ENCODE measurements at regions not wholly inside any gene's neighbourhood (a gene's known extent, or its start where the extent isn't known, plus 50 kb on each side); places are given as distances from the start of the nearest gene placed in this dataset.

DNA sequence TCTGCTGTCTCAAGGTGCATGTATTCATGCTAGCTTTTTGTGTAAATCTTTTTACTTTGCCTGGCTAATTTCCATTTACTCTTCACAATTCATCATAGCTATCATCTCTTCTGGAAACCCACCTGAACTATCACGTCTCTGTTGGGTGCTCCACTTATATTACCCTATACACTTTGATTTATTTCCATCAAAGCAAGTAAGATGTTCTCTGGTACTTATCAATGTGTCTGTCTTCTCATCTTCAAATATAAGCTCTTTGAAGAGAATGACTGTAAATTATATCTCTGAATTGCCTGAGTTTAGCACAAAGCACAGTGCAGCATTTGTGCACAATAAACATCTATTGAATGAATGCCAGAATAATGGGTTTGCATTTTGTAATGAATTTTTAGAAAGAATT, 1129.7 kb downstream of the LRFN5 start:
- TF ChIP-seq, protein P1, sequence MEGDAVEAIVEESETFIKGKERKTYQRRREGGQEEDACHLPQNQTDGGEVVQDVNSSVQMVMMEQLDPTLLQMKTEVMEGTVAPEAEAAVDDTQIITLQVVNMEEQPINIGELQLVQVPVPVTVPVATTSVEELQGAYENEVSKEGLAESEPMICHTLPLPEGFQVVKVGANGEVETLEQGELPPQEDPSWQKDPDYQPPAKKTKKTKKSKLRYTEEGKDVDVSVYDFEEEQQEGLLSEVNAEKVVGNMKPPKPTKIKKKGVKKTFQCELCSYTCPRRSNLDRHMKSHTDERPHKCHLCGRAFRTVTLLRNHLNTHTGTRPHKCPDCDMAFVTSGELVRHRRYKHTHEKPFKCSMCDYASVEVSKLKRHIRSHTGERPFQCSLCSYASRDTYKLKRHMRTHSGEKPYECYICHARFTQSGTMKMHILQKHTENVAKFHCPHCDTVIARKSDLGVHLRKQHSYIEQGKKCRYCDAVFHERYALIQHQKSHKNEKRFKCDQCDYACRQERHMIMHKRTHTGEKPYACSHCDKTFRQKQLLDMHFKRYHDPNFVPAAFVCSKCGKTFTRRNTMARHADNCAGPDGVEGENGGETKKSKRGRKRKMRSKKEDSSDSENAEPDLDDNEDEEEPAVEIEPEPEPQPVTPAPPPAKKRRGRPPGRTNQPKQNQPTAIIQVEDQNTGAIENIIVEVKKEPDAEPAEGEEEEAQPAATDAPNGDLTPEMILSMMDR (IDR thresholded peaks at IDR 0.05): no peak
- no peak for TF ChIP-seq POLR2A (IDR thresholded peaks at IDR 0.05)
